ENCODE measurements at regions not wholly inside any gene's neighbourhood (a gene's known extent, or its start where the extent isn't known, plus 50 kb on each side); places are given as distances from the start of the nearest gene placed in this dataset.

DNA sequence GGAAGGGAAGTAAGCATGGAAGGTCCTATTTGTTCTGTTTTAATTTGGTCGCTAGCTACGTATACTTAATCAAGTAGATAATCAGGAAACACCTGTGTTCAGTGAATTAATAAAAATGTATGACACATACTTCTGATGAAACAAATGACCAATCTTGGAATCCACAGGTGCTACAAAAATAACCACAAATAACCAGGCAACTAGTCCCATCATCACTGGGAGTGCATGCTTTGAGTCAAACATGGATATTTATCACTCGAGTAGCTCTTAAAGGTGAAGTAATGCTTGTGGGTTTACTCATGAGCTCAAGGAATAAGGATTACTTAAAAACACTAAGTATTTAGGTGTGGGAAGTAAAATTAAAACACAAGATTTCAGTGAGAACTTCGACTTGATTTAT lies 285.6 kb upstream of the ID4 start:
- Mint-ChIP-seq H3K27ac (no peak overlapping the region), H3K4me3 (no peak overlapping the region), H3K27me3 (no peaks in the 10 kb centered on the region), H3K36me3 (ENCODE audit: low read depth) (no peaks in the 10 kb centered on the region), H3K4me1 (ENCODE audit: low read depth) (no peaks in the 10 kb centered on the region), H3K9me3 (peaks cover 3% of the 10 kb centered on the region)
- TF ChIP-seq, protein P1, sequence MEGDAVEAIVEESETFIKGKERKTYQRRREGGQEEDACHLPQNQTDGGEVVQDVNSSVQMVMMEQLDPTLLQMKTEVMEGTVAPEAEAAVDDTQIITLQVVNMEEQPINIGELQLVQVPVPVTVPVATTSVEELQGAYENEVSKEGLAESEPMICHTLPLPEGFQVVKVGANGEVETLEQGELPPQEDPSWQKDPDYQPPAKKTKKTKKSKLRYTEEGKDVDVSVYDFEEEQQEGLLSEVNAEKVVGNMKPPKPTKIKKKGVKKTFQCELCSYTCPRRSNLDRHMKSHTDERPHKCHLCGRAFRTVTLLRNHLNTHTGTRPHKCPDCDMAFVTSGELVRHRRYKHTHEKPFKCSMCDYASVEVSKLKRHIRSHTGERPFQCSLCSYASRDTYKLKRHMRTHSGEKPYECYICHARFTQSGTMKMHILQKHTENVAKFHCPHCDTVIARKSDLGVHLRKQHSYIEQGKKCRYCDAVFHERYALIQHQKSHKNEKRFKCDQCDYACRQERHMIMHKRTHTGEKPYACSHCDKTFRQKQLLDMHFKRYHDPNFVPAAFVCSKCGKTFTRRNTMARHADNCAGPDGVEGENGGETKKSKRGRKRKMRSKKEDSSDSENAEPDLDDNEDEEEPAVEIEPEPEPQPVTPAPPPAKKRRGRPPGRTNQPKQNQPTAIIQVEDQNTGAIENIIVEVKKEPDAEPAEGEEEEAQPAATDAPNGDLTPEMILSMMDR (IDR thresholded peaks at IDR 0.05): no peak
- Histone ChIP-seq H3K27me3 (ENCODE audit: control insufficient read depth in 1 of 2, insufficient read depth in 2 of 2, low read length in 2 of 2) (no peaks in the 10 kb centered on the region), H3K4me1 (ENCODE audit: insufficient read depth, low read length) (no peaks in the 10 kb centered on the region), H3K27ac (ENCODE audit: low read depth in 1 of 2, low read length in 2 of 2) (no peak overlapping the region), H3K36me3 (ENCODE audit: insufficient read depth, low read length) (no peaks in the 10 kb centered on the region), H3K9me3 (ENCODE audit: control insufficient read depth in 1 of 2, insufficient read depth in 1 of 2, low read length in 2 of 2) (peaks cover 0 to 4% of the 10 kb centered on the region in 2 experiments), H3K4me3 (ENCODE audit: low read length) (no peak overlapping the region)
- ChIA-PET POLR2A (no interaction called here), CTCF (interaction anchor here (0.6 kb wide), 1 partner anchor 9 kb away, joined by 3 read pairs; no protein-coding TSS in a partner anchor)
- intact Hi-C loops (cut with DNase I, micrococcal nuclease): no loop called here
- ATAC-seq (ENCODE audit: poor library complexity): no peak
- no peak for DNase-seq

DNA sequence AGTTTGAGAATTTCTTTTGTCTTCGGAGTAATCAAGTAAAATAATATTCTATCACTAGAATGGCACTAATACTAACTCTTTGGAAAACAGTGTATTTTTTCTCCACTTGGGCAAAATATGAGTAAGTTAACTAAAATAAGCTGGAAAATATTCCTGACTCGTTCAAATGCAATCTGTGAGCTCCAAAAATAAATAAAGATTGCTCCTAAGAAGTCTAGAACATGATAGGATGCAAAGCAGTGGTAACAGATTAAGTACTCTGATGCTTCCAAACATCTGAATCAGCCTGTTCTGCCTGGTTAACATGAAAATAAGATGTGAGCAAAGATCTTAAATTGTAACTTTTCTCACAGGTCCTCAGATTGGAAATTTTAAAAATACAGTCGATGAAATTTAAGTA lies 285.1 kb upstream of the ID4 start:
- POLR2A ChIA-PET: no interaction called here
- no peak for DNase-seq

DNA sequence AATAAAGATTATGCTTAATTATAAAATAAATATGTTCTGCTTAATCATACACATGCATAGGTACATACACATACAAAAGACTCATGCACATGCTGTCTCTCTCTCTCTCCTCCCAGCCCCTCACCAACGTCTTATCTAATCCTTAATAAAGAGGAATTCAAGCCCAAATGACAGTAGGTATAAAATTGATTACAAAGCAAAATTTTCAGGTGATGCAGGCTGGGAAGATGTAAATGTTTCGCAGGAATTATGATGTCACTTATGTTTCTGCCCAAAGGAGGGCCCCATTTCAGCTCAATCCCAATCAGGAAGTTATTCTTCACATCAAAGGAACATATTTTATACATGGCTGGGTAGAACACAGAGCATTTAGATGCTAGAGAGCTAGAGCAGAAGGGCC lies 284.6 kb upstream of the ID4 start:
- Mint-ChIP-seq H3K4me1 (ENCODE audit: low read depth) (no peaks in the 10 kb centered on the region), H3K9me3 (peaks cover 3% of the 10 kb centered on the region), H3K36me3 (ENCODE audit: low read depth) (no peaks in the 10 kb centered on the region), H3K4me3 (no peak overlapping the region), H3K27me3 (no peaks in the 10 kb centered on the region), H3K27ac (no peak overlapping the region)
- Histone ChIP-seq H3K36me3 (ENCODE audit: insufficient read depth, low read length) (no peaks in the 10 kb centered on the region), H3K27ac (ENCODE audit: low read depth in 1 of 2, low read length in 2 of 2) (no peak overlapping the region), H3K9me3 (ENCODE audit: control insufficient read depth in 1 of 2, insufficient read depth in 1 of 2, low read length in 2 of 2) (peaks cover 0 to 4% of the 10 kb centered on the region in 2 experiments), H3K4me3 (ENCODE audit: low read length) (no peak overlapping the region), H3K4me1 (ENCODE audit: insufficient read depth, low read length) (no peaks in the 10 kb centered on the region), H3K27me3 (ENCODE audit: control insufficient read depth in 1 of 2, insufficient read depth in 2 of 2, low read length in 2 of 2) (no peaks in the 10 kb centered on the region)
- DNase-seq: no peak
- ATAC-seq (ENCODE audit: poor library complexity): no peak
- intact Hi-C loops (cut with DNase I, micrococcal nuclease): no loop called here
- TF ChIP-seq, protein P1 (IDR thresholded peaks at IDR 0.05): no peak
- POLR2A ChIA-PET: no interaction called here
- CTCF ChIA-PET: no interaction called here

More for the DNA sequence above, 285.1 kb upstream of the ID4 start:
- H3K36me3 ChIP-seq (ENCODE audit: insufficient read depth, low read length): no peaks in the 10 kb centered on the region
- no peak overlapping the region for H3K27ac ChIP-seq (ENCODE audit: low read depth in 1 of 2, low read length in 2 of 2)
- no peak overlapping the region for H3K27ac Mint-ChIP-seq
- H3K9me3 Mint-ChIP-seq: peaks cover 3% of the 10 kb centered on the region
- no peaks in the 10 kb centered on the region for H3K36me3 Mint-ChIP-seq (ENCODE audit: low read depth)
- H3K4me1 Mint-ChIP-seq (ENCODE audit: low read depth): no peaks in the 10 kb centered on the region
- ATAC-seq (ENCODE audit: poor library complexity): no peak
- intact Hi-C loops (cut with DNase I, micrococcal nuclease): no loop called here
- H3K4me1 ChIP-seq (ENCODE audit: insufficient read depth, low read length): no peaks in the 10 kb centered on the region
- no peak overlapping the region for H3K4me3 ChIP-seq (ENCODE audit: low read length)
- H3K4me3 Mint-ChIP-seq: no peak overlapping the region
- no peaks in the 10 kb centered on the region for H3K27me3 ChIP-seq (ENCODE audit: control insufficient read depth in 1 of 2, insufficient read depth in 2 of 2, low read length in 2 of 2)
- no peaks in the 10 kb centered on the region for H3K27me3 Mint-ChIP-seq
- TF ChIP-seq, protein P1 (IDR thresholded peaks at IDR 0.05): no peak
- CTCF ChIA-PET: no interaction called here
- peaks cover 0 to 4% of the 10 kb centered on the region in 2 experiments for H3K9me3 ChIP-seq (ENCODE audit: control insufficient read depth in 1 of 2, insufficient read depth in 1 of 2, low read length in 2 of 2)

Measured in CD4-positive, alpha-beta T cell (primary cell).